Activated CD8-positive, alpha-beta memory T cell treated with anti-CD3 and anti-CD28 coated beads for 48 hours (primary cell): ENCODE measurements at regions not wholly inside any gene's neighbourhood (a gene's known extent, or its start where the extent isn't known, plus 50 kb on each side); places are given as distances from the start of the nearest gene placed in this dataset.
"Not testable (repeated sequence)": the region's sequence is repeated elsewhere in the genome, so short reads cannot be mapped to it uniquely, and the experiment has no call there.

ENCODE experiments used
- DNase-seq, 3 experiments: peaks; one replicate each; pipeline ENCODE4 v3.0.0-alpha.2; 2020; ENCODE audit warnings: low read depth in 2 of 3, low spot score in 2 of 3

DNA sequence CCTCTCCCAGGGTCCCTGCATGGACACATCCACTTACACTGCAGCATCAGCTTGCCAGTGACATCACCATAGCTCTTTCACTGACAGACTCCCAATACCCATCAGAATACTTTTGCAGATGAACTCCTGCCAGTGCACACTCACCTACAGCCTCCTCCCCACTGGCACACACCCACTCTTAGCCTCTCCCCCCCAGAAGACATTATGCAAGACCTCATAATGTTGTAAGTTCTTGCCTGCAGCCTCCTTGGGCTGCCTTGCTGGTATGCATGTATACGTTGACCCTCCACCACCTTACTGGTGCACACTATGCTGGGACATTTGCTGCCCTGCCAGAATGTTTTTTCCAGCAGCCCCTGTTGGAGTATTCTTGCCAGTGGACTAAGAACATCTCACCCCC lies 324.2 kb downstream of the AEBP2 start:
- DNase-seq: no peak

GRCh38 chr12:19764408-19764807 lies 325.1 kb downstream of the AEBP2 start:
- no peak for DNase-seq

- DNase-seq: no peak
Observed at GRCh38 chr12:19771858-19772257, 332.6 kb downstream of the AEBP2 start.

GRCh38 chr12:19772776-19773175 lies 333.5 kb downstream of the AEBP2 start:
- DNase-seq: no peak

DNA sequence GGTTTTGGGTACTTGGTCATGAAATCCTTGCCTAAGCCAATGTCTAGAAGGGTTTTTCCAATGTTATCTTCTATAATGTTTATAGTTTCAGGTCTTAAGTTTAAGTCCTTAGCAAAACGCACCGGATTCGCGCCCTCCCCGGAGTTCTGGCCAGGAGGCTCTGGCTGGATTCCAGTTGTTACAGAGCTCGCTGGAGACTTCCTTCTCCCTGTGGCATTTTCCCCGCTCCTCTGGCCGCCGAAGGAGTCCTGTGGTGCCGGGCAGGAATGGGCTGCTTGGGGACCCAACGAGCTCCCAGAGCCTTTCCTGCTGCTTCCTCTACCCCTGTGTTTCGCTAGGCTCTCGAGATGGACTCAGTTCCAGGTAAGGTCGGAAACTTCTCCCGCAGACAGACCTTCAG lies 335.9 kb downstream of the AEBP2 start:
- no peak for DNase-seq

DNA sequence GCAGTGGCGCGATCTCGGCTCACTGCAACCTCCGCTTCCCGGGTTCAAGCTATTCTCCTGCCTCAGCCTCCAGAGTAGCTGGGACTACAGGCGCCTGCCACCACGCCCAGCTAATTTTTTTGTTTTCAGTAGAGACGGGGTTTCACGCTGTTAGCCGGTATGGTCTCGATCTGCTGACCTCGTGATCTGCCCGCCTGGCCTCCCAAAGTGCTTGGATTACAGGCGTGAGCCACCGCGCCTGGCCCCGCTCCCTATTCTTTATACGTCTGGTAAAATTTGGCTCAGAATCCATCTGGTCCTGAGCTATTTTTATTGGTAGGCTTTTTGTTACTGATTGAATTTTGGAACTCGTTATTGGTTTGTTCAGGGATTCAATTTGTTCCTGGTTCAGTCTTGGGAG lies 336.7 kb downstream of the AEBP2 start:
- DNase-seq: not testable (repeated sequence)

GRCh38 chr12:19778172-19778571 lies 338.9 kb downstream of the AEBP2 start:
- DNase-seq: no peak

DNA sequence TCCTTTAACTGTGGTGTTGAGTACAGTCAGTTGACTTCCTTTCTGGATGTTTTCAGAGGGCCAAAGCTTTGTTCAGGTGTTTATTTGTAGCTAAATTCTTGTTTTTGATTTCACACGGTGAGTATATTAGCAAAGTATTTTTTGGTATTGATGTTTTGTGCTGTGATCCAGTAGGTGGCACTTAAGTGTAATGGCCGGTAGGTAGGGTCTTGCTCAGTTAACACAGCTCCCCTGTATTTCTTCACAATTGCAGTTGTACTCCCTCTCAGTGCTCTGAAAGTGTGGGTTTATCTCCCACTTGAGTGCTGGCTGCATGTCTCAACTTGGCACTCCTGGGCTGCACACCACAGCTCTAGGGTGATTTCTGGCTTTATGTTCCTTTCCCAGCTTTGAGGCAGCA lies 339.5 kb downstream of the AEBP2 start:
- DNase-seq: no peak

DNA sequence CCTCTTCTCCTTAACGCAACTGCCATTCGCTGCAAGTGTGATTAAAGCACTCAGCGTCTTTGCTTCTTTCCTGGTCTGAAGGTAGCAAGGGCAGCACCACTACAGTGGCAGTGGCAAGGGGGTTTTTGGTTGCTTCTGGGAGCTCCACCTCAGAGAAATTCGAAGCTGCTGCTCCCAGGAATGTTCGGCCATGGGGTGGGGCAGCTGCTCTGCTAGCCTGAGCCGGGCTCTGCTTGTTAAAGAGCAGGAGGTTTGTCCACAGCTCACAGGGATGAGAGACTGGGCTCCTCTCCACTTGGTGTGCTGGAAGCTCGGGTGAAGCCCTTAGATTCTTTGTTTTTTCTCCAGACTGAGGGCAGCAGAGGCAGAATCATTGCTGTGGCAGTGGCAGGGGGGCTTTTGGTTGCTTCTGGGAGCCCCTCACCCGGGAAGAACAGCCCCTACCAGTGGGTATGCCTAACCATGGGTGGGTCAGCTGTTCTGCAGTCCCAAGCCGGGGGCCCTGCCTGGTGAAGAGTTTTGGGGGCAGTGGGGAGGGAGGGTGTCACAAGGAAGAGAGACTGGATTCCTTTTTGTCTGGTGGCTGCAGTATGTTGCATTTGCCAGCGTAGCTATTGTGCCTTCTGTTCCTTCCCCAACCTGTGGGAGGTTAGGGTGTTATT lies 340.2 kb downstream of the AEBP2 start:
- no peak for DNase-seq

DNA sequence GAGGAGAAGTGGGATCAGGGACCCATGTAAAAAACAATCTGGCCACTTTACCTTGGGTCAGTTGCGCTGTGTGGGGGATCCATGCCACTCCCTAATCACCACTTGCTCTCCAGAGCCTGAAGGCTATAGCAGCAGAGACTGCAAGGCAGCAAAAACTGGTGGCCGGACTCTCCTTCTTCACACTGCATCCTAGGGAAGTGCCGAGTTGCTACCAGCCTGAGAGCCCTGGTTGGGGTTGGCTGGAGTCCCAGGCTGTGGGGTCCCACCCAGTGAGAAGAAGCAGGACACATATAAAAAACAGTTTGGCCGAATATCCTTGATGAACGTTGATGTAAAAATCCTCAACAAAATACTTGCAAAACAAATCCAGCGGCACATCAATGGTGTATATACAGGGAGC lies 341.2 kb downstream of the AEBP2 start:
- DNase-seq: no peak

- no peak for DNase-seq
Observed at GRCh38 chr12:19783547-19784444, 344.5 kb downstream of the AEBP2 start.

GRCh38 chr12:19792028-19792427 lies 352.7 kb downstream of the AEBP2 start:
- no peak for DNase-seq

- no peak for DNase-seq
Observed at GRCh38 chr12:19794116-19794515, 354.8 kb downstream of the AEBP2 start.

DNA sequence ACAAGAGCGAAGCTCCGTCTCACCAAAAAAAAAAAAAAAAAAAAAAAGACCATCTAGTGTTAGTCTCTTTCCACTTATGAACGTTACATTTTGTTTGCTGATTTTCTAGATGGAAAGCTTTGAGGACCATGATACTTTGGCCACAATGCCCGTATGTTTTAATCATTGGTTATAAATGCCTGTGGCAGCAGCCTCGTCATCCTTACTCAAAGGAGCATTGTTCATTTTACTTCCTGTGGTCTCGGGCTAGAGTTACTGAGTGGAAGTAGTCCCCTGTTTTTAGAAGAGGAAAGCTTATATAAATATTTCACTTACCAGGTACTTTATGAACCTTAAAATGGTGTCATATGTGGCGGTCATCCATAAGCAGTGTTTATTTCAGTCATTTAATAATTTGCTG lies 359.9 kb downstream of the AEBP2 start:
- DNase-seq: no peak

DNA sequence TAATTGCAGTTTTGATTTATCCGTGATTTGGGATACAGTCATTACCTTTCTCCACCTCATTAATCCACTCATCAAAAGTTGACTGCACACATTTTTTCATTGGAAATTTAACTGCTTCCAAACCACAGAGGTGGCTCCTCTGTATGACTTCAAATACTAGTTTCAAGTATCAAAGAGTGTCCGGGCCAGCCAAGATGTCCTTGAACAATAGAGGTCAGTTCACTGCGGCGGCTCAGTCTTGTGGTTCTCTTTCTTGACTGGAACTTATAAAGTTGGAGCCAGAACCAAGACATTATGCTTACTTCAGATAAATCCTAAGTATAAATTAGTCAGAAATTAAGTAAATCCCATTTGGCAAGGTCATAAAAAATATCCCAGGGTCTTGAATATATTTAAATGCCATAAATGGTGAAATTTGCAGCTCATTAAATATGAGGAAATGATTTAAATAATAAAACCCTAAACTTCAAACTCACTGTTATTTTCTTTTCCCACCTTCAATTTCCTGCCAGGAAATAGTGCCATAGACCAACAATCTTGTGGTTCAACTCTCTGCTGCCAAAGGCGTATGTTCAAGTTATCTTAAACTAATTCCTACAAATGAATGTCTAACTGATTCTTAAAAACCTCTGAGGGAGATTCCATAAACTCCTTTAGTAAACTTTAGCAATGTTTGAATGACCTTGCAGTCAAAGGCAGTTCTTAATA lies 360.8 kb downstream of the AEBP2 start:
- DNase-seq: no peak

- no peak for DNase-seq
Observed at GRCh38 chr12:19800884-19801283, 361.6 kb downstream of the AEBP2 start.

- no peak for DNase-seq
Observed at GRCh38 chr12:19801941-19802340, 362.6 kb downstream of the AEBP2 start.

- DNase-seq: no peak
Observed at GRCh38 chr12:19802915-19803314, 363.6 kb downstream of the AEBP2 start.

- no peak for DNase-seq
Observed at GRCh38 chr12:19804737-19805136, 365.4 kb downstream of the AEBP2 start.

- DNase-seq: no peak
Observed at GRCh38 chr12:19808371-19808770, 369.1 kb downstream of the AEBP2 start.

DNA sequence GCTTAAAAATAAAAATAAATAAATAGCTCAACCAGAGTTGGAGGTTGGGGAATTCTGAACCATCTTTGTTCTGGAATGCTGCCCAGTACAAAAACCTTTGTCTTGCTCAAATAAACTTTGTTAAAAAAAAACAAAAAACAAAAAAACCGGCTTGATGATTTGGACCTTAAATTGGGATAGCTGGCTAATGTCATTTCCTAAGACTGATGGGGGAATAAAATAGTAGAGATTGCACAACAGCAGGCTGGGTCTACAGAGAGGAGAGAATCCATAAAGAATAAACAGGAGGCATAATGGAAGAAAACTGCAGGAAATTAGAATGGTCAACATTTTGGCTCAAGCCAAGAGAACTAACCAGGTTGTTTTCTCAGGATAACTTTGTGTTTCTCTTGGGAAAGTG lies 370.9 kb downstream of the AEBP2 start:
- no peak for DNase-seq

DNA sequence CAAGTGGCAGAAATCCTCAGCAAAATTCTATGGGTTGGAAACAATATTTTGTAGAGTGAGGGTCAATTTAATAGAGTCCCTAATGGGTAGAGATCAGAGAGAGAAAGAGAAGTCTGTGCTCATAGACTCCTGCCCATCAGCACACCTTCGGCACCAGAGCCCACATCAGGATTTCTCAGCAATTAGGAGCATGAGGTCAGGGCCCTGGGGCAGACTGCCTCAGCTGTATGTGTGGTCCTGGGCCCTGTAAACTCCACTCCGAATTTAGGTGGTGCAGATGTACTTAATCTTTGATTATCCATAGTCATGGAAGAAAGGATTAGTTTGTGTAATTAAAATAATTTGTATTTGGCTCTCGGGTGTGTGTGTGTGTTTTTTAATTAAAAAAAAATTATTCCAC lies 372.6 kb downstream of the AEBP2 start:
- DNase-seq: no peak
